GM12878 (cell line): ENCODE measurements at regions not wholly inside any gene's neighbourhood (a gene's known extent, or its start where the extent isn't known, plus 50 kb on each side); places are given as distances from the start of the nearest gene placed in this dataset.

ENCODE experiments used
- CBX3 ChIP-seq: fragments of 200-600 bp; sonication (generic); IDR thresholded peaks from 2 replicates; pipeline ENCODE4 v1.6.1; 2016; ENCODE audit warnings: low read depth, borderline replicate concordance
- CEBPB ChIP-seq, 2 experiments: fragments of 150-350 bp in 1 of 2; IDR thresholded peaks; 2 replicates each; pipeline ENCODE4 v1.6.1; 2012 to 2014; ENCODE audit warnings: low read depth in 2 of 2, low read length in 2 of 2, borderline replicate concordance in 1 of 2, inconsistent platforms in 1 of 2
- CTCF ChIP-seq, 3 experiments: IDR thresholded peaks in 2 of 3; conservative IDR thresholded peaks in 1 of 3; 2 replicates each; pipeline ENCODE4 v1.5.1; 2011; ENCODE audit warnings: low read depth in 3 of 3, low read length in 3 of 3, mild to moderate bottlenecking in 3 of 3, control low read depth in 2 of 3, moderate library complexity in 2 of 3, inconsistent platforms in 1 of 3, mixed read lengths in 1 of 3; ENCODE audit not compliant: control insufficient read depth in 2 of 3, insufficient read depth in 1 of 3; ENCODE audit errors: extremely low read depth in 1 of 3
- EGR1 ChIP-seq, 2 experiments: IDR thresholded peaks; 1 replicate in 1 of 2; 2 replicates in 1 of 2; pipeline ENCODE4 v1.6.1; 2011 to 2012; ENCODE audit warnings: low read depth in 2 of 2, low read length in 2 of 2, borderline replicate concordance in 1 of 2, mild to moderate bottlenecking in 1 of 2, moderate library complexity in 1 of 2
- EP300 ChIP-seq, 2 experiments: fragments of 150-350 bp in 1 of 2; IDR thresholded peaks; 2 replicates each; pipeline ENCODE4 v1.6.1; 2011 to 2012; ENCODE audit warnings: low read depth in 2 of 2, low read length in 2 of 2, borderline replicate concordance in 1 of 2, improper control_type of control experiment in 1 of 2, inconsistent platforms in 1 of 2; ENCODE audit not compliant: control insufficient read depth in 1 of 2
- JUND ChIP-seq: IDR thresholded peaks from 2 replicates; pipeline ENCODE4 v1.6.1; 2012; ENCODE audit warnings: low read depth, mild to moderate bottlenecking, low read length, improper control_type of control experiment, moderate library complexity
- POLR2AphosphoS5 ChIP-seq: IDR thresholded peaks from 2 replicates; pipeline ENCODE4 v1.6.1; 2011; ENCODE audit warnings: mild to moderate bottlenecking, low read length, inconsistent platforms
- RAD21 ChIP-seq: IDR thresholded peaks from 2 replicates; pipeline ENCODE4 v1.6.1; 2011; ENCODE audit warnings: mild to moderate bottlenecking, low read depth, low read length, moderate library complexity; ENCODE audit not compliant: insufficient read depth
- SMC3 ChIP-seq: IDR thresholded peaks from 2 replicates; pipeline ENCODE4 v1.6.1; 2011; ENCODE audit warnings: low read length, improper control_type of control experiment, borderline replicate concordance
- ZNF274 ChIP-seq: IDR thresholded peaks from one replicate; pipeline ENCODE4 v1.8.0; 2011; ENCODE audit not compliant: insufficient read length, insufficient read depth
- ZSCAN29 ChIP-seq: fragments of 450-650 bp; IDR thresholded peaks from 2 replicates; pipeline ENCODE4 v1.6.1; 2017; ENCODE audit warnings: mild to moderate bottlenecking, moderate library complexity

DNA sequence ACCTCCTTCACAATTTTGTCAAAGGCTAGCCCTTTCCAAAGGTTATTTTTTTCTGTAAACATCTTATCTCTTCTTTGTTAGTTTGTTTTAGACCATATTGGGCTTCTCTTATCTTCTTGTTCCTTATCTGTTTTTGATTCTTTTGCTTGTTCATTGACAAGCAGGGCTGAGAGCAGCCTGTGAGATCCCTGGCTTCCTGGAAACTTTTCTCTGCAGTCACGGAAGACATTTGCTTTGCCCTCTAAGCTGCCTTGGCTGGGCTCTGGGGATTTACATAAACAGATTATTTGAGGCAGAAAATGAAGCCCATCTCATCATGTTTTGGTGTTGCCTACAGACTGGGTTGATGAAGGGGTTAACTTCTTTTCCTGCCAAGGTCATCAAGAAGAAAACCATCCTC, 157.4 kb upstream of the AMOT start:
- TF ChIP-seq CTCF (IDR thresholded peaks at IDR 0.05 in 2 of 3, conservative IDR thresholded peaks at IDR 0.05 in 1 of 3; ENCODE audit: control insufficient read depth in 2 of 3, extremely low read depth in 1 of 3, insufficient read depth in 1 of 3, low read depth in 3 of 3, low read length in 3 of 3) (no peak), JUND (no peak), SMC3 (no peak), ZNF274 (no peak), CBX3 (no peak), POLR2AphosphoS5 (no peak), EP300 (IDR thresholded peaks at IDR 0.05; ENCODE audit: borderline replicate concordance in 1 of 2, control insufficient read depth in 1 of 2, low read depth in 2 of 2, low read length in 2 of 2) (no peak), RAD21 (no peak), CEBPB (IDR thresholded peaks at IDR 0.05; ENCODE audit: borderline replicate concordance in 1 of 2, low read depth in 2 of 2, low read length in 2 of 2) (no peak), EGR1 (IDR thresholded peaks at IDR 0.05; ENCODE audit: borderline replicate concordance in 1 of 2, low read depth in 2 of 2, low read length in 2 of 2) (no peak), ZSCAN29 (no peak)
